ENCODE measurements at regions not wholly inside any gene's neighbourhood (a gene's known extent, or its start where the extent isn't known, plus 50 kb on each side); places are given as distances from the start of the nearest gene placed in this dataset.

DNA sequence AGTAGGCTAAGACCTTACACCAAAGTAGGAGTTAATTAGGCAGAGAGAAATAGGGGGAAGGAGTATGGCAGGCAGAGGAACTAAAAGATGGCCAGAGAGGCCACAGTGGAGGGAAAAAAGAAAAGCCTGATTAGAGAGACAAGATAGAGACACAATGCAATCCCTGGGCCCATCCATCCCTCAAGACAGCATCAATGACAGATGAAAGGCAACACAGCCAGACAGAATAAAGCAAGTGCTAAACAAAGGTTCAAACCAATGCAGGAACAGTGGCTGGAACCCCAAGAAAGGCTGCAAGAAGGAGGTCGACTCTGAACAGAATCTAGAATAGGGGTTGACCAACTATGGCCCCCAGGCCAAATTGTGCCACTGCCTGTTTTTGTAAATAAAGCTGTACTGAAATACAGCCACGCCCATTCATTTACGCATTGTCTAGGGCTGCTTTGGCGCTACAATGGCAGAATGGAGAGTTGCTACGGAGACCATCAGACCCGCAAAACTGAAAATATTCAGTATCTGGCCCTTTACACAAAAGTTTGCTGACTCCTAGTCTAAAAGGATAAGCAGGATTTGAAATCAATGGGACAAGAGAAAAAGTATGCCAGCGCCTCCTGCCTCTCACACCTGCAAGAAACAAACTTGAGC lies 473.3 kb upstream of the PSMD7 start:
- H3K9me3 ChIP-seq (ENCODE audit: control extremely low read depth in 1 of 5, control insufficient read depth in 4 of 5, insufficient read depth in 2 of 5, low read depth in 1 of 5, low read length in 4 of 5), result no peaks in the 10 kb centered on the region
- POLR2A ChIA-PET, result interaction anchor here (0.5 kb wide), 1 partner anchor 38 kb away, joined by 4 read pairs; no protein-coding TSS in a partner anchor
- no peak overlapping the region for H3K27ac ChIP-seq (ENCODE audit: insufficient read depth in 1 of 2, low read depth in 1 of 2, low read length in 2 of 2, poor library complexity in 1 of 2, severe bottlenecking in 2 of 2)
- no peak for DNase-seq
- no peak overlapping the region for H3K4me3 ChIP-seq (ENCODE audit: control insufficient read depth in 1 of 7, extremely low read depth in 1 of 7, insufficient read depth in 4 of 7, low read depth in 2 of 7, low read length in 6 of 7)
- WGBS (ENCODE audit: insufficient coverage), result 89% methylated on average over 5 of the region's 7 CpGs
- no peaks in the 10 kb centered on the region for H3K27me3 ChIP-seq (replicated peaks in 2 of 5; ENCODE audit: control insufficient read depth in 4 of 5, insufficient read depth in 5 of 5, low read length in 4 of 5)
- CTCF ChIA-PET, result interaction anchor here (1.3 kb wide), 1 partner anchor 34 kb away, joined by 4 read pairs; no protein-coding TSS in a partner anchor
- no peaks in the 10 kb centered on the region for H3K36me3 ChIP-seq (ENCODE audit: control insufficient read depth in 4 of 4, insufficient read depth in 4 of 4, low read length in 3 of 4)
- no peaks in the 10 kb centered on the region for H3K4me1 ChIP-seq (ENCODE audit: control extremely low read depth in 1 of 4, control insufficient read depth in 4 of 4, insufficient read depth in 4 of 4, low read length in 3 of 4)

DNA sequence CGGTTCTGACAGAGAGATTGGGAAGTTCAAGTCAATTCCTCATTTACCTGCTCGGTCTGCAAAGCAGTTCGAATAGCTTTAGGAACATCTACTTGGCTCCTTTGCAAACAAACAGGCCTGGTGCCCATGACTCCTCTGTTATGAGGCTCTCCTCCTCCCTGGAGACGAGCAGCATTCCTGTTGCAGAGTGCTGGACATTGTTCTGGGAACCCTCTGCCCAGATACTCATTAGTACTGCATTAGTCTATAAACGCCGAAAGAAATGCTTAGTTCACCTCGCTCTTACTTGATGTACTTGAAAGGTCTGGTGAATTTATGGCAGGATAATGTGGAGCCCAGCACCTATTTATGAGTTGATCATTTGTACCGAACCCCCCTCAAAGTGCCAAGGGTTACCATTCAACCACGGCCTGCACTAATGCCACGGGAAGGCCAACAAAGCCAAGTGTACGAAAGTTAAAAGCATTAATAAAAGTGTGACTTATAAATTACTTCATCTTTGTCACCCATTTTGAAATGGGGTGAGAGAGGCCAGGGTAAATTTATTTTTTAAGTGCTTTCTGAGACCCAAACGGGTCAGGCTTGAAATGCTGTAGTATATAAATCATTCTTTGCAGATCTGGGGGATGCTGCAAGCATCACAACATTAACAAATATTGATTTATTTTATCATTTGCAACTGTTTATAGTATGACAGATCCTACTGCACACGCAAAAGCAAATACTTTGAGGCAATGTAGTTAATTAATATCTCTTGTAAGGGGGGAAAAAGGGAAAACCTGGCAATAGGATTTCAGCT lies 478.9 kb upstream of the PSMD7 start:
- Histone ChIP-seq H3K27me3 (replicated peaks in 2 of 5; ENCODE audit: control insufficient read depth in 4 of 5, insufficient read depth in 5 of 5, low read length in 4 of 5) (no peaks in the 10 kb centered on the region), H3K9me3 (ENCODE audit: control extremely low read depth in 1 of 5, control insufficient read depth in 4 of 5, insufficient read depth in 2 of 5, low read depth in 1 of 5, low read length in 4 of 5) (no peaks in the 10 kb centered on the region), H3K36me3 (ENCODE audit: control insufficient read depth in 4 of 4, insufficient read depth in 4 of 4, low read length in 3 of 4) (no peaks in the 10 kb centered on the region), H3K4me1 (ENCODE audit: control extremely low read depth in 1 of 4, control insufficient read depth in 4 of 4, insufficient read depth in 4 of 4, low read length in 3 of 4) (no peaks in the 10 kb centered on the region), H3K4me3 (ENCODE audit: control insufficient read depth in 1 of 7, extremely low read depth in 1 of 7, insufficient read depth in 4 of 7, low read depth in 2 of 7, low read length in 6 of 7) (no peak overlapping the region), H3K27ac (ENCODE audit: insufficient read depth in 1 of 2, low read depth in 1 of 2, low read length in 2 of 2, poor library complexity in 1 of 2, severe bottlenecking in 2 of 2) (no peak overlapping the region)
- POLR2A ChIA-PET, result no interaction called here
- WGBS (ENCODE audit: insufficient coverage), result 91% methylated on average over 4 of the region's 13 CpGs
- no peak for DNase-seq
- CTCF ChIA-PET, result no interaction called here

DNA sequence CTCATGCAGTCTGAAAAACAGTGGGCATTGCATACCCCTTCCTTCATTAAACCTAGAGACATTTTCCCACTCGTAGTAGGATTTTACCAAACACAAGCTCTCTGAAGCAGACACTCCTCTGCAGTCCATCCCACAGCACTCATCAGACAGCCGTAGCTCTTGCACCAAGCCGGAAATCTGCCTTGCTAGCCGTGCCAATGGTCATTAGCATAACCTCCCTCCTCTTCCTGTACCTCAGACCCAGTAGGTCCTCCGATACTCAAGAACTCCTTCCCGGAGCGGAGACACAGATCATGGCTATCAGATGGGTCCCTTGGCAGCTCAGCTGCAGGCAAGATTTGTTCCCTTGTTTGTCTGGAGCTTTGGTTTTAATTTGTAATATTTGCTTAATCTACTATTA lies 483.1 kb upstream of the PSMD7 start:
- H3K4me3 ChIP-seq (ENCODE audit: control insufficient read depth in 1 of 7, extremely low read depth in 1 of 7, insufficient read depth in 4 of 7, low read depth in 2 of 7, low read length in 6 of 7), result no peak overlapping the region
- no peak for DNase-seq
- 80% methylated on average over 2 of the region's 7 CpGs for WGBS (ENCODE audit: insufficient coverage)
- no peaks in the 10 kb centered on the region for H3K27me3 ChIP-seq (replicated peaks in 2 of 5; ENCODE audit: control insufficient read depth in 4 of 5, insufficient read depth in 5 of 5, low read length in 4 of 5)
- ChIA-PET CTCF (no interaction called here), POLR2A (no interaction called here)
- H3K36me3 ChIP-seq (ENCODE audit: control insufficient read depth in 4 of 4, insufficient read depth in 4 of 4, low read length in 3 of 4), result no peaks in the 10 kb centered on the region
- H3K9me3 ChIP-seq (ENCODE audit: control extremely low read depth in 1 of 5, control insufficient read depth in 4 of 5, insufficient read depth in 2 of 5, low read depth in 1 of 5, low read length in 4 of 5), result no peaks in the 10 kb centered on the region
- H3K27ac ChIP-seq (ENCODE audit: insufficient read depth in 1 of 2, low read depth in 1 of 2, low read length in 2 of 2, poor library complexity in 1 of 2, severe bottlenecking in 2 of 2), result no peak overlapping the region
- no peaks in the 10 kb centered on the region for H3K4me1 ChIP-seq (ENCODE audit: control extremely low read depth in 1 of 4, control insufficient read depth in 4 of 4, insufficient read depth in 4 of 4, low read length in 3 of 4)

DNA sequence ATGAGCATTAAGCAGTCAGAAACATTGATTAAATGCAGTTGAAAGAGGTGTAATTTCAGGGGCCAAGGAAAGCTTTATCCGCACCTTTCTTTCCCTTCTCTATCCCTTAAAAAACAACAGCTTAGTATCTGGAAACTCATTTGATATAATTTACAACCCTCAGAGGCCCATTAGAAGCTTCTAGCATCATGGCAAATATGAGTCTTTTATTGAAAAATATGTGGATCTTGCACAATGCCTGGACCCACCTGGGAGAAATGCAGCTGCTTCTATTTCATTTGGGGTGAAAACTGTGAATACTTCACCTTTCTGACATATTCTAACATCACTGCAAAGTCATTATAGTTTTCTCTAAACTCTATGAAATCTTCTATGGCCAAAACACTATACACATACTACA lies 492.2 kb upstream of the PSMD7 start:
- Histone ChIP-seq H3K9me3 (ENCODE audit: control extremely low read depth in 1 of 5, control insufficient read depth in 4 of 5, insufficient read depth in 2 of 5, low read depth in 1 of 5, low read length in 4 of 5) (no peaks in the 10 kb centered on the region), H3K4me3 (ENCODE audit: control insufficient read depth in 1 of 7, extremely low read depth in 1 of 7, insufficient read depth in 4 of 7, low read depth in 2 of 7, low read length in 6 of 7) (no peak overlapping the region), H3K4me1 (ENCODE audit: control extremely low read depth in 1 of 4, control insufficient read depth in 4 of 4, insufficient read depth in 4 of 4, low read length in 3 of 4) (no peaks in the 10 kb centered on the region), H3K36me3 (ENCODE audit: control insufficient read depth in 4 of 4, insufficient read depth in 4 of 4, low read length in 3 of 4) (no peaks in the 10 kb centered on the region), H3K27ac (ENCODE audit: insufficient read depth in 1 of 2, low read depth in 1 of 2, low read length in 2 of 2, poor library complexity in 1 of 2, severe bottlenecking in 2 of 2) (no peak overlapping the region), H3K27me3 (replicated peaks in 2 of 5; ENCODE audit: control insufficient read depth in 4 of 5, insufficient read depth in 5 of 5, low read length in 4 of 5) (no peaks in the 10 kb centered on the region)
- WGBS (ENCODE audit: insufficient coverage), result no CpG with 5 or more reads among the region's 1 CpG
- ChIA-PET CTCF (no interaction called here), POLR2A (no interaction called here)
- DNase-seq, result no peak

DNA sequence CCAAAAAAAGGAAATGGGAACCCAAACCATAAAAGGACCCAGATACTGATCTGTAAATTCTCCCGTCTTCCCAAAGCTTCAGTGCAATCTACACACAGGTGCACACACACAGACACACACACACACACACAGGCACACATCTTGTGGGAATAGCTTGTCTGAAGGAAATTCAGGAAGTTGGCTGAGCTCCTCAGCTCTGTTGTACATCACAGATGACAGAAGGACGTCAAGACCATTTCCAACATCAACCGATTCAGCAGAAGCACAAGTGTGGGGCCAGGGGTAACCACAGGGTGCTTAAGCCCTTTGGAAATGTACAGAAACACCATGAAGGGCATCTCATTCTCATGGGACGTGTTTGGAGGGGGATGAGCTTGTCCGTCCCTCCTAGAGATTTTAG lies 498.1 kb upstream of the PSMD7 start:
- H3K9me3 ChIP-seq (ENCODE audit: control extremely low read depth in 1 of 5, control insufficient read depth in 4 of 5, insufficient read depth in 2 of 5, low read depth in 1 of 5, low read length in 4 of 5), result no peaks in the 10 kb centered on the region
- ChIA-PET POLR2A (interaction anchor here (0.6 kb wide), 1 partner anchor 1585 kb away, joined by 3 read pairs; no protein-coding TSS in a partner anchor), CTCF (no interaction called here)
- no peaks in the 10 kb centered on the region for H3K4me1 ChIP-seq (ENCODE audit: control extremely low read depth in 1 of 4, control insufficient read depth in 4 of 4, insufficient read depth in 4 of 4, low read length in 3 of 4)
- WGBS (ENCODE audit: insufficient coverage), result 21% methylated on average over 2 of the region's 5 CpGs
- no peak for DNase-seq
- no peaks in the 10 kb centered on the region for H3K36me3 ChIP-seq (ENCODE audit: control insufficient read depth in 4 of 4, insufficient read depth in 4 of 4, low read length in 3 of 4)
- no peaks in the 10 kb centered on the region for H3K27me3 ChIP-seq (replicated peaks in 2 of 5; ENCODE audit: control insufficient read depth in 4 of 5, insufficient read depth in 5 of 5, low read length in 4 of 5)
- H3K27ac ChIP-seq (ENCODE audit: insufficient read depth in 1 of 2, low read depth in 1 of 2, low read length in 2 of 2, poor library complexity in 1 of 2, severe bottlenecking in 2 of 2), result no peak overlapping the region
- H3K4me3 ChIP-seq (ENCODE audit: control insufficient read depth in 1 of 7, extremely low read depth in 1 of 7, insufficient read depth in 4 of 7, low read depth in 2 of 7, low read length in 6 of 7), result no peak overlapping the region

DNA sequence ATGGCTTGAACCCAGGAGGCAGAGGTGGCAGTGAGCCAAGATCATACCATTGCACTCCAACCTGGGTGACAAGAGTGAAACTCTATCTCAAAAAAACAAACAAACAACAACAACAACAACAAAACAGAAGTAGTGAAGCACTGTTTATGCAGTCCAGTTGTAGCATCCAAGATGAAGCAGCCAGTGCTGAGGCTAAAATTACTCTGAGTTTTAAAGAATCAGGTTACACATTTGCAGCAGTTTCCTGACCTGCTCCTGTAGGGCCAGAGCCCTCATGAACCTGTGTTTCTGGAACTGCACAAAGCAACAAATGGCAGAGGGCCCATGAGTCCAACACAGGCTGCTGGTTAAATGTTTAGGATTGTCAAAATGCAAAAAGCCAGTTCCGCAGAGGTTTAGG lies 499.5 kb upstream of the PSMD7 start:
- Histone ChIP-seq H3K9me3 (ENCODE audit: control extremely low read depth in 1 of 5, control insufficient read depth in 4 of 5, insufficient read depth in 2 of 5, low read depth in 1 of 5, low read length in 4 of 5) (no peaks in the 10 kb centered on the region), H3K36me3 (ENCODE audit: control insufficient read depth in 4 of 4, insufficient read depth in 4 of 4, low read length in 3 of 4) (no peaks in the 10 kb centered on the region), H3K27ac (ENCODE audit: insufficient read depth in 1 of 2, low read depth in 1 of 2, low read length in 2 of 2, poor library complexity in 1 of 2, severe bottlenecking in 2 of 2) (no peak overlapping the region), H3K4me3 (ENCODE audit: control insufficient read depth in 1 of 7, extremely low read depth in 1 of 7, insufficient read depth in 4 of 7, low read depth in 2 of 7, low read length in 6 of 7) (no peak overlapping the region), H3K27me3 (replicated peaks in 2 of 5; ENCODE audit: control insufficient read depth in 4 of 5, insufficient read depth in 5 of 5, low read length in 4 of 5) (no peaks in the 10 kb centered on the region), H3K4me1 (ENCODE audit: control extremely low read depth in 1 of 4, control insufficient read depth in 4 of 4, insufficient read depth in 4 of 4, low read length in 3 of 4) (no peaks in the 10 kb centered on the region)
- ChIA-PET POLR2A (no interaction called here), CTCF (no interaction called here)
- DNase-seq, result no peak
- no CpG with 5 or more reads among the region's 1 CpG for WGBS (ENCODE audit: insufficient coverage)

DNA sequence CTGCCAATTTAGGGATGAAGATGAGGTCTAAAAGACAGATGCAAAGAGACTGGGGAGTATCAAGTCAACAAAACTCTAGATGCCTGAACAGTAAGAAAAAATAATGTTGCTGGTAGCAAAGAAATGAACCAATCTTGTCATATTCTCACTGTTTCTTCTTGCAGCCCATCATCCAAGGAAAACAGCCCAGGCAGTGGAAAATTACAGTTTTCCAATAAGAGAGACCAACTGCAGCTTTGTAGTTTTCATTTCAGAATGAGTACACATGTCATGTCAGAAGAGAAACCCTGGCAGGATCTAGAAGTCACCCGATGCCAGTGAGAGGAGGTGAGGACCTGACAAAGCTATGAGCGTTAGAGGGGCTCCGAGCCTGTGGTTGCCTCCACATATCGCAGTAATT lies 500.4 kb upstream of the PSMD7 start:
- no peaks in the 10 kb centered on the region for H3K36me3 ChIP-seq (ENCODE audit: control insufficient read depth in 4 of 4, insufficient read depth in 4 of 4, low read length in 3 of 4)
- POLR2A ChIA-PET, result interaction anchor here (0.6 kb wide), 1 partner anchor 1324 kb away, joined by 6 read pairs; no protein-coding TSS in a partner anchor
- no peak for DNase-seq
- H3K27ac ChIP-seq (ENCODE audit: insufficient read depth in 1 of 2, low read depth in 1 of 2, low read length in 2 of 2, poor library complexity in 1 of 2, severe bottlenecking in 2 of 2), result no peak overlapping the region
- H3K4me3 ChIP-seq (ENCODE audit: control insufficient read depth in 1 of 7, extremely low read depth in 1 of 7, insufficient read depth in 4 of 7, low read depth in 2 of 7, low read length in 6 of 7), result no peak overlapping the region
- CTCF ChIA-PET, result no interaction called here
- no peaks in the 10 kb centered on the region for H3K27me3 ChIP-seq (replicated peaks in 2 of 5; ENCODE audit: control insufficient read depth in 4 of 5, insufficient read depth in 5 of 5, low read length in 4 of 5)
- no peaks in the 10 kb centered on the region for H3K9me3 ChIP-seq (ENCODE audit: control extremely low read depth in 1 of 5, control insufficient read depth in 4 of 5, insufficient read depth in 2 of 5, low read depth in 1 of 5, low read length in 4 of 5)
- WGBS (ENCODE audit: insufficient coverage), result 91% methylated on average over 4 of the region's 4 CpGs
- no peaks in the 10 kb centered on the region for H3K4me1 ChIP-seq (ENCODE audit: control extremely low read depth in 1 of 4, control insufficient read depth in 4 of 4, insufficient read depth in 4 of 4, low read length in 3 of 4)

Data from common myeloid progenitor, CD34-positive (primary cell).